Activated CD4-positive, alpha-beta T cell treated with anti-CD3 and anti-CD28 coated beads, Interleukin-2, amount 50 U/mL, for 4 hours (primary cell): ENCODE measurements at regions not wholly inside any gene's neighbourhood (a gene's known extent, or its start where the extent isn't known, plus 50 kb on each side); places are given as distances from the start of the nearest gene placed in this dataset.
"Not testable (repeated sequence)": the region's sequence is repeated elsewhere in the genome, so short reads cannot be mapped to it uniquely, and the experiment has no call there.

ENCODE experiments used
- DNase-seq, 2 experiments: peaks; one replicate each; pipeline ENCODE4 v3.0.0-alpha.2; 2020

- no peak for DNase-seq
These were observed 162.3 kb downstream of the CPEB2 start for GRCh38 chr4:15164571-15164970.

DNA sequence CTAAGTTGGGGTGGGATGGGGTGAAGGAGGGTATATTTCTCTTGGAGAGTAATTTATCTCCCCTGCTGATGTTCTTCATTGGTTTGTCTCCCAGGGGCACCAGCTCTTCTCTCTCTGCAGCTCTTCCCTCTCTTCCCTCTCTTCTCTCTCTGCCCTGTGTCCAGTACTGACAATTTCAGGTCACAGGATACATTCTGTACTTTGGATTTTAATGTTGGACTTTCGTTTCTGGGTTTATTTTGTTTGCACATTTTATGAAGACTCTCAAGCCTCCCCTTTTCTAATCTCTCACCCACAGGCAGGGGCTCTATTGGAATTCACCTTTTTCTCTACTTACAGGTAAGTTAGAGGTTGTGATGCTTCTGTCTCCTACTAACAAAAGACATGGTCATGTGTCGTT lies 165.5 kb downstream of the CPEB2 start:
- no peak for DNase-seq

DNA sequence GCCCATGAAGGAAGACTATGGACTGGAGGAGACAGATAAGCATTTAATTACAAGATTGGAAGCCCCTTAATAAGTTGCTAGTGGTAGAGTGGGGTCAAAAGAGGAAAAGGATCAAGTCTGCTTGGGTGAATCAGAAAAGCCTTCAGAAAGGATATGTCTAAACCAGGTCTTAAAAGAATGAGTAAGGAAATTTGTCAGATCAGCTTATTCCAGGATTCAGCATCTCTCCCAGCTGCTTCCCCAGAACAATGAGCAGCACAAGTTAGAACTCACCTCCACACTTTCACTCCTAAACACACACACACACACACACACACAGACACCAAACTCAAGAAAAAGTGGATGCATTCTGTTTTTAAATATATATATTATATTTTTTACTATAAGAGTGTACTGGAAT lies 166.5 kb downstream of the CPEB2 start:
- DNase-seq: no peak

DNA sequence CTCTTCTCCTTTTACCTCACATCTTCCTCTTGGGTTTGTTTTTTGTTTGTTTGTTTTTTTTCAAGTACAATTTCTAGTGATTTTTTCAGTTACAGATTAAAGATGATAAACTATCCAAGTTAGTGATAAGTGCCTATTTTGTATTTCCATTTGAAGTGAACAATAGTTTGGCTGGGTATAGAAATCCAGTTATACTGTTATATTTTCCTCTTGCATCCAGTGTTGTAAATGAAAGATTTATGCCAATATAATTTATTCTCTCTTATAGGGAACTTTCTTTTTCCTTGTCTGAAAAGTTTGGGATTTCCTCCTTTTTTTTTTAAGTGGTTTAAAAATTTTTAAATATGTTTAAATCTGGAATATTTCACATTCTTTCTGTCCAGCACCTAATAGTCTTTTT lies 169.4 kb downstream of the CPEB2 start:
- no peak for DNase-seq

DNA sequence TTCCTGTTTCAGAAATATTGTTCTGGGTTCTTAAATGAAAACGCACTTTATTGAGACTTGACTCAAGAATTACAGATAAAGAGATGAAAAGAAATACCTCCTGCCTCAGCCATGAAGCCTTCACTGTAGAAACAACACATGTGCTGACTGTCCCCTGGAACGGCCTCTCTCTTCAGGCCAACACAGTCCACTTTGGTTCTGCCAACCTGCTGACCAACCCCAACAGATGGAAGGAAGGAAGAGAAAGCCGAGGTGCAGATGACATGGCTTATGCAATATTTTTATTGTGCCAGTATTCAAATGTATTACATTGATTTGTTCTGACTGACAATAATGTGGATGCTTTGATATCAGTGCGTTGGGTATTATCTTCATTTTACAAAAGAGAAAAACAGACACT lies 171.0 kb downstream of the CPEB2 start:
- DNase-seq: no peak

- not testable (repeated sequence) for DNase-seq
These were observed 171.9 kb downstream of the CPEB2 start for GRCh38 chr4:15174168-15174567.

DNA sequence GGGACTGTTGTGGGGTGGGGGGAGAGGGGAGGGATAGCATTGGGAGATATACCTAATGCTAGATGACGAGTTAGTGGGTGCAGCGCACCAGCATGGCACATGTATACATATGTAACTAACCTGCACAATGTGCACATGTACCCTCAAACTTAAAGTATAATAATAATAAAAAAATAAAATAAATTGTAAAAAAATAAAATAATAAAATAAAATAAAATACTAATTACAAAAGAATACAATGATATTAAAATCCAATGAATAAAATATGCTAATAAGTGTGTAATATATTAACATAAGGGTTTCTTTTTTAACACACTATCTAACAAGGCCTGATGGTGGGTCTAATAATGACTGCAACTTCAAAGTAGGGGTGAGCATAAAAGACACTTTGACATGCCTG lies 177.6 kb downstream of the CPEB2 start:
- not testable (repeated sequence) for DNase-seq

GRCh38 chr4:15182600-15183220 lies 180.4 kb downstream of the CPEB2 start:
- DNase-seq: no peak

DNA sequence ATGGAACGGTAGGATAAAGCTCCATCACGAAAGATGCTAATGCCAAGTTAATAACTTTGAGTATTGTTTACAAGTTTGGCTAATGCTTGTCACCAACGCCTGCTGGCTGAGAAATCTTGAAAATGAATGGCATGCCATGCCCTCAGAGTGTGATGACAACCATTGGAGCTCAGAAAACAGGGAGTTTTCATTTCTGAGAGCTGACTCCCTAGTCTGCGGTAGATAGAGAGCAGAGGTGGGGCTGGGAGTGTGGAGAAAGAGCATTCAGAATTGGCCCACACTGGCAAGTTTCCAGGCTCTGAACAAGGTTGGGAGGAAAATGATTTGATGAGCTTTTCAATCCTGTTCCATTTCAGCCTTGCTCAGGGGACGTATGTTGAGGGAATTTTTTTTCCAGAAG lies 183.9 kb downstream of the CPEB2 start:
- DNase-seq: no peak

GRCh38 chr4:15186806-15187205 lies 184.5 kb downstream of the CPEB2 start:
- DNase-seq: no peak

GRCh38 chr4:15188605-15189539 lies 186.6 kb downstream of the CPEB2 start:
- DNase-seq: no peak

DNA sequence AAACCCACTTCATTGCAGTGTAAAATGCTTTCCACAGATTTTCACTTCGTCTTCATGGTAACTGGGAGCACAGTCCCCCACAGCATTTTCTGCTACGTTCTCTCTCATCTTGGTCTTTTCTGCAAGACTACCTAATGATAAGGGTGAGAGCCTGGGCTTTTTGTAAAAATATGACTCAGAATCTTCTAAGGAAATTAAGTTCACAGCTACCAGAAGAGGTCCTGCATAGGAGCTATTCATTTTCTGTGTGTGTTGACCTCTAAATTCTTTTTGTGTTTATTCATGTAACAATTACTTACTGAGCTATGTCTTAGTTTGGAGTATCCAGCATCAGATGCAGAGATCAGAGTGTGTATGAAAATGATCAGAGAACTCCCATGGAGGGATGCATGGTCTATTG lies 192.2 kb downstream of the CPEB2 start:
- DNase-seq: no peak

DNA sequence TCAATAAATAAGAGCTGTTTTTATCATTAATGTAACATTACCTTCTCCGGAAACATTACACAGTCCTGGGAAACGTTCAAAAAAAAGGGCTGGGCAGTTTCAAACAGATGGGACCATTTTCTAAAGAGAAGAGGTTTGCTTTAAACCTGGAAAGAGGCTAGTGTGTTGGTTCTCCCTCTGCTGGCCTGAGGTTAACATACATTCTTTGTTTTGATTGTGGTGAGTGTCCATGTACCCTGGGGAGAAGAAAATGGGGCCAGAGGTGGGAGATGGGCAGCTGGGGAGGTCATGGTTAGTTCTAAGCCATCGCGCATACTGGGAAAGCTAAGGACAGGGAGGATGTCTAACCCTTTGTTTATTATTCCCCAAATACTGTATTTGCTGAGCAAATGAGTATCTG lies 194.7 kb downstream of the CPEB2 start:
- DNase-seq: no peak

DNA sequence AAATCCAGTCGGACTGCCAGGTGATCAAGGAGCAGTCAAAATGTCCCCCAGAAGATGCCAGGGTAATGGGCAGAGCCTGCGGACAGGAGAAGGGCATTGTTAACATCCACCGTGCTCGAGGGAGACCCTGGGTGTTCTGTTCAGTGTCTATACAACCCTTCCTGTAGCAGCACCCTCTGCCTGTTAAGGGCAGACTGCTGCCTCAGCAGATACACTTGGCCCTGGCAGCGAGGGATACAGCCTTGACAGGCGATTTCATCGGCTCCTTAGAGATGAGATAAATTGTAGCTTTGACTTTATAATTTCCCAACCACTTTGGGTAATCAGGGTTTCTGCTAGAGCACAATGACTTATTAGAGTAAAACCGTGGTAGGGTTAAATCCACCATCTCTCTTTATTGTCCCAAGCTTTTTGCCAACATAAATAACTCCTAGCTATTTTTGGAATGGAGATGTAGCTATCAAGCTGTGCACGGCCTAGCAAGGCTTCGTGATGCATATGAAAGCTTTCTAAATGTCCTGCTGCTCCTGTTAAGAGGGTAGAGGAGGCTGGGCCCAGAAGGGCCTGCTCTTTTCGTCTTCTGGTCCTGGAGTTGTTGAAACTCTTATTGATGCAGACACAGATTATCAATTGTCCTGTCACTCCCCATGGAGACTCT lies 195.9 kb downstream of the CPEB2 start:
- no peak for DNase-seq

- no peak for DNase-seq
These were observed 199.5 kb downstream of the CPEB2 start for GRCh38 chr4:15201782-15202181.

DNA sequence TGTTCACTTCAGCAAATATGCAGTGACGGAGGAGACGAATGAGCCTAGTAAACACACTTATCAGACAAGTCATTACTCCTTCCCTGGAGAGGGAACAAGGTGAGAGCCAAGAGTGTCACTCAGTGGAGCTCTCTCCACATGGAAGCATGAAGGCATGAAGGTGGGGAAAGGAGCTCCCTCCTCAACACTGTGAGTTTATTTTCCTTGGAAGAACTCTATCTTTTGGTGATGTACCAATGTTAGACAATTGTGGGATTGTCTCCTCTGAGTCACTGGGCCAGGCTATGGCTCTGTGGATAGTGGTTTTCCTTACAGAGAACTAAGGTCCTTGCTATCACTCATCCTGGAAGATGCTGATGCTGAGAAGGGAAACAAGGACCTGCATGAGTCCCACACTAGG lies 200.2 kb downstream of the CPEB2 start:
- no peak for DNase-seq

GRCh38 chr4:15206526-15206925 lies 204.2 kb downstream of the CPEB2 start:
- DNase-seq: not testable (repeated sequence)

GRCh38 chr4:15213302-15213970 lies 211.2 kb downstream of the CPEB2 start:
- no peak for DNase-seq

DNA sequence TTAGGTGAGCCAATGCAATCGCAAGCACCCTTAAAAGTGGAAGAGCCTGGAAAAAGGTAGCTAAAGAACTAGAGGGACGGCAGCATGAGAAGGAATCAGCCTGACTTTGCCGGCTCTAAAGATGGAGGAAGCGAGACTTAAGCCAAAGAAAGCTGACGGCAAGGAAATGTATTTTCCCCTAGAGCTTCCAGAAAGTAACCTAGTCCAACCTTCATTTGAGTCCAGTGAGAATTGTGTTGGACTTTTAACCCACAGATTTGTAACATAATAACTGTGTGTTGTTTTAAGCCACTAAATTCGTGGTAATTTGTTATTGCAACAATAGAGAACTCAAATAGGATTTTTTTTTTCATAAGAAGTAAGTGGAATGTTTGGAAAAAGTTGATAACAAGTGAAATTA lies 212.7 kb upstream of the C1QTNF7 start:
- DNase-seq: no peak

DNA sequence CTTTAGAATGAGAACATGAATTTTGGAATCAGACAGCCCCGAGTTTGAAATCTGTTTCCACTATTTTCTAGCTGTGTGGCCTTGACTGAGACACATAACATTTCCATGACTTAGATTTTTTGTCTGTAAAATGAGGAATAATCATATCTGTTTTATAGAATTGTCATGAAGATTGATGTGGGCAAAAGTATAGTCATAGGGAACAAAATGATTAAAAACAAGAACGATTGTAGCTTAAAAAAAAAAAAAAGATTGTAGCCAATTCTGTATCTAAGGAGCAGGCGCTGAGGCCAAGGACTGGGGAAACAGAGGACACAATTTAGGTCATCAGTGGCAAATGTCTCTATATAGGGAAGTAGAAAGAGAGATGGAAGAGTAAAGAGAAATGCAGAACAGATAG lies 201.6 kb upstream of the C1QTNF7 start:
- DNase-seq: no peak

DNA sequence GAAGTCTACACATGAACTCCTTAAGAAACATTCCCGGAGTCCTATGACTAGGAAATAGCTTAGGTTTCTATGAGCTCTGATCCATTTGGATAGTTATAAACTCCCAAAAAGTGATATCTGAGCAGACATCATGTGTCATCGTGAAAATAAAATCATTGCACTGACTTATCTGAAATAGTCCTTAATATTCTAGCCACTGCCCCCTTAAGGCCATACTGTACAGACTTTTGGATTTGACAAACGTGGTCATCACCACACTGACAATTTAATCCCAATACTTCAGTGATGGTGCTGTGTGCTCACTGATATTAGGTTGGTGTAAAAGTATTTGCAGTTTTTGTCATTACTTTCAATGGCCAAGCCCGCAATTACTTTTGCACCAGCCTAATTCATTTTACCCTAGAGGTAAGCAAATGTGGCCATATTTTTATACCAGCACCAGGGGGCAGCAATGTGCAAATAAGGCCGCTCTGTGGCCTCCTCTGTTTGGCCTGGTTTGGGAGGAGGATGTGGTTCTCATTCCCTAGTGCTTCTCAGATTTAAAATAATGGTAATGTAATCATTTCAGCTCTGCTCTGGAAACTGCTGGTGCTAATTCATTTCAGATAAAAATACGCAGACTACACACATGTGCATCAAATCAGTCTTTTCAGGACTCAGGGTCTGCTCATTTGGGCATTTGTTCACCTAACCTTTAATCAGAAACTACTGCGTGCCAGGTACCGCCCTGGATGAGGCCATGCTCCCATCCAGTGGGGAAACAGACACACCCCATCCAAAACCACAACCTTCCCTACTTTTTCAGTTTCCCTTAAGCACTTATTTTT lies 196.4 kb upstream of the C1QTNF7 start:
- peak; percentile 67 to 74 for DNase-seq
